Mesenchymal stem cell (in vitro differentiated cells and primary cell): ENCODE measurements at regions not wholly inside any gene's neighbourhood (a gene's known extent, or its start where the extent isn't known, plus 50 kb on each side); places are given as distances from the start of the nearest gene placed in this dataset.
"Not testable (repeated sequence)": the region's sequence is repeated elsewhere in the genome, so short reads cannot be mapped to it uniquely, and the experiment has no call there.

ENCODE experiments used
- DNase-seq: peaks from one replicate; pipeline ENCODE4 v3.0.0-alpha.2; 2013
- H2AFZ ChIP-seq: one replicate; pipeline ENCODE4 v1.6.1; 2013; ENCODE audit warnings: low read depth, mild to moderate bottlenecking, control low read depth, inconsistent platforms, low read length, moderate library complexity
- H2AK5ac ChIP-seq: 2 replicates; pipeline ENCODE4 v1.6.1; 2013; ENCODE audit warnings: low read length, moderate library complexity, mild to moderate bottlenecking, inconsistent platforms; ENCODE audit not compliant: severe bottlenecking
- H2BK120ac ChIP-seq: one replicate; pipeline ENCODE4 v1.6.1; 2013; ENCODE audit warnings: low read depth, mild to moderate bottlenecking, inconsistent platforms, low read length, moderate library complexity
- H2BK12ac ChIP-seq, 2 experiments: one replicate each; pipeline ENCODE4 v1.6.1; 2013; ENCODE audit warnings: inconsistent platforms in 2 of 2, low read length in 2 of 2, mild to moderate bottlenecking in 2 of 2, moderate library complexity in 2 of 2, control low read depth in 1 of 2
- H2BK15ac ChIP-seq: one replicate; pipeline ENCODE4 v1.6.1; 2013; ENCODE audit warnings: mild to moderate bottlenecking, low read depth, inconsistent platforms; ENCODE audit not compliant: poor library complexity, severe bottlenecking
- H2BK5ac ChIP-seq: 2 replicates; pipeline ENCODE4 v1.6.1; 2013; ENCODE audit warnings: low read depth, mild to moderate bottlenecking, low read length, control low read depth, inconsistent platforms; ENCODE audit not compliant: poor library complexity, severe bottlenecking
- H3K14ac ChIP-seq, 2 experiments: one replicate each; pipeline ENCODE4 v1.6.1; 2013; ENCODE audit warnings: inconsistent platforms in 2 of 2, low read length in 2 of 2, control low read depth in 1 of 2, mild to moderate bottlenecking in 1 of 2, moderate library complexity in 1 of 2
- H3K18ac ChIP-seq, 2 experiments: one replicate each; pipeline ENCODE4 v1.6.1; 2013; ENCODE audit warnings: inconsistent platforms in 2 of 2, low read length in 2 of 2, control low read depth in 1 of 2, low read depth in 1 of 2, mild to moderate bottlenecking in 1 of 2
- H3K23ac ChIP-seq, 2 experiments: one replicate each; pipeline ENCODE4 v1.6.1; 2013; ENCODE audit warnings: inconsistent platforms in 2 of 2, low read length in 2 of 2, mild to moderate bottlenecking in 2 of 2, moderate library complexity in 2 of 2, control low read depth in 1 of 2
- H3K27ac ChIP-seq: 2 replicates; pipeline ENCODE4 v1.5.1; 2013; ENCODE audit warnings: mild to moderate bottlenecking, moderate library complexity, low read length, control low read depth, inconsistent platforms; ENCODE audit not compliant: poor library complexity, severe bottlenecking
- H3K27me3 ChIP-seq, 2 experiments: 2 replicates each; pipeline versions ENCODE4 v1.6.1 to v1.7.0; 2013; ENCODE audit warnings: low read length in 2 of 2, mild to moderate bottlenecking in 2 of 2, moderate library complexity in 2 of 2, control low read depth in 1 of 2, inconsistent platforms in 1 of 2; ENCODE audit not compliant: control insufficient read depth in 1 of 2, insufficient read depth in 1 of 2
- H3K36me3 ChIP-seq, 2 experiments: 2 replicates each; pipeline versions ENCODE4 v1.6.1 to v1.7.0; 2013; ENCODE audit warnings: low read length in 2 of 2, control low read depth in 1 of 2, inconsistent platforms in 1 of 2, low read depth in 1 of 2, mild to moderate bottlenecking in 1 of 2; ENCODE audit not compliant: insufficient read depth in 2 of 2, control insufficient read depth in 1 of 2
- H3K4ac ChIP-seq, 2 experiments: one replicate each; pipeline ENCODE4 v1.6.1; 2013; ENCODE audit warnings: inconsistent platforms in 2 of 2, low read length in 2 of 2, mild to moderate bottlenecking in 2 of 2, moderate library complexity in 2 of 2, control low read depth in 1 of 2, low read depth in 1 of 2
- H3K4me1 ChIP-seq: 2 replicates; pipeline ENCODE4 v1.6.1; 2013; ENCODE audit warnings: low read depth, low read length, control low read depth; ENCODE audit not compliant: control insufficient read depth, insufficient read depth
- H3K4me2 ChIP-seq: 2 replicates; pipeline ENCODE4 v1.6.1; 2013; ENCODE audit warnings: low read length, mild to moderate bottlenecking, inconsistent platforms; ENCODE audit not compliant: poor library complexity, severe bottlenecking
- H3K4me3 ChIP-seq, 2 experiments: 2 replicates each; pipeline versions ENCODE4 v1.5.1 to v1.7.0; 2013; ENCODE audit warnings: low read length in 2 of 2, mild to moderate bottlenecking in 2 of 2, control low read depth in 1 of 2, low read depth in 1 of 2; ENCODE audit not compliant: insufficient read depth in 1 of 2
- H3K79me1 ChIP-seq: replicated peaks from 2 replicates; pipeline ENCODE4 v1.6.1; 2013; ENCODE audit warnings: mild to moderate bottlenecking, control low read depth, low read length, inconsistent platforms; ENCODE audit not compliant: poor library complexity, severe bottlenecking
- H3K9ac ChIP-seq: 2 replicates; pipeline ENCODE4 v1.7.0; 2013; ENCODE audit warnings: mild to moderate bottlenecking, low read length, moderate library complexity
- H3K9me3 ChIP-seq: 2 replicates; pipeline ENCODE4 v1.7.0; 2013; ENCODE audit warnings: mild to moderate bottlenecking, low read length; ENCODE audit not compliant: control insufficient read depth
- H4K8ac ChIP-seq: one replicate; pipeline ENCODE4 v1.6.1; 2013; ENCODE audit warnings: inconsistent platforms, mild to moderate bottlenecking, low read length, moderate library complexity
- H4K91ac ChIP-seq: one replicate; pipeline ENCODE4 v1.6.1; 2013; ENCODE audit warnings: mild to moderate bottlenecking, low read length, inconsistent platforms
- WGBS: methylation state at CpG from one replicate; pipeline ENCODE4 v1.1.7; 2013; ENCODE audit warnings: mixed read lengths; 5-methylcytosine and 5-hydroxymethylcytosine counted together

DNA sequence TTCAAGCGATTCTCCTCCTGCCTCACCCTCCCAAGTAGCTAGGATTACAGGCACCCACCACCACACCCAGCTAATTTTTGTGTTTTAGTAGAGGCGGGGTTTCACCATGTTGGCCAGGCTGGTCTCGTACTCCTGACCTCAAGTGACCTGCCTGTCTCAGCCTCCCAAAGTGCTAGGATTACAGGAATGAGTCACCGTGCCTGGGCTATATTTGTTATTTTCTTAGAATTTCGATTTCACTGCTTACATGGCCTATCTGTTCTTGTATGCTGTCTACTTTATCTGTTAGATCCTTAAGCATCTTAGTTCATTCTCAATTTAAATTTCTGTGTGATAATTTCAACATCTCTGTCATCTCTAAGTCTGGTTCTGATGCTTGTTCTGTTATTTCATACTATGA is 210.6 kb upstream of the NPY2R start:
- not testable (repeated sequence) for H4K8ac ChIP-seq, H4K91ac ChIP-seq, H2BK5ac ChIP-seq, H2BK15ac ChIP-seq, H2AK5ac ChIP-seq, DNase-seq, H3K36me3 ChIP-seq, H3K4ac ChIP-seq, H2AFZ ChIP-seq, H3K14ac ChIP-seq, H2BK12ac ChIP-seq, H3K9me3 ChIP-seq, H3K27ac ChIP-seq, H3K18ac ChIP-seq, H2BK120ac ChIP-seq, H3K4me2 ChIP-seq, H3K27me3 ChIP-seq, H3K4me1 ChIP-seq, H3K23ac ChIP-seq, H3K79me1 ChIP-seq
- WGBS = 53% methylated on average over 2 of the region's 5 CpGs
- Histone ChIP-seq H3K9ac (peak overlapping the region; percentile 65), H3K4me3 (peak overlapping the region in 1 of 2 experiments; percentile 5)

DNA sequence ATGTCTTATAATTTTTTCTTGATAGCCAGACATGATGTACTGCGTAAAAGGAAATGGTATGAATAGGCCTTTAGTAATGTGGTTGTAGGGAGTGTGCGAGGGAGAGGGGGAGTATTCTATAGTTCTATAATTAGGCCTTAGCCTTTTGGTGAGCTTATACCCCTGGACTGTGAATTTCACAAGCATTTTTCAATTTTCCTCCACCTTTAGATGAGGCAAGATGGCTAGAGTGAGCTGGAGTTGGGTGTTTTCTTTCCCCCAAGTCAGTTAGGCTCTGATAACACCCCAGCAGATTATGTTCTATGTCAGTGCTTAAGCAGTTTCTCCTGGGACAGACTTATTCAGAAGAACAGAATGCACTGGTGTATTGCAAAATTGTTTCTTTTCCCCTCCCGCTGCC is 210.2 kb upstream of the NPY2R start:
- DNase-seq = no peak
- 55% methylated on average over 2 of the region's 3 CpGs for WGBS
- Histone ChIP-seq H3K4me2 (no peak overlapping the region), H2BK5ac (no peak overlapping the region), H3K23ac (no peak overlapping the region), H4K91ac (no peak overlapping the region), H2AFZ (no peak overlapping the region), H3K27ac (no peak overlapping the region), H3K4me1 (no peaks in the 10 kb centered on the region), H2AK5ac (no peak overlapping the region), H3K36me3 (no peaks in the 10 kb centered on the region), H2BK15ac (no peak overlapping the region), H2BK120ac (no peak overlapping the region), H3K9me3 (no peaks in the 10 kb centered on the region), H2BK12ac (no peak overlapping the region), H3K14ac (no peak overlapping the region), H3K18ac (no peak overlapping the region), H3K79me1 (no peaks in the 10 kb centered on the region), H3K27me3 (no peaks in the 10 kb centered on the region), H4K8ac (no peak overlapping the region), H3K4me3 (peak overlapping the region in 1 of 2 experiments; percentile 5), H3K4ac (no peak overlapping the region), H3K9ac (peak overlapping the region; percentile 65)

DNA sequence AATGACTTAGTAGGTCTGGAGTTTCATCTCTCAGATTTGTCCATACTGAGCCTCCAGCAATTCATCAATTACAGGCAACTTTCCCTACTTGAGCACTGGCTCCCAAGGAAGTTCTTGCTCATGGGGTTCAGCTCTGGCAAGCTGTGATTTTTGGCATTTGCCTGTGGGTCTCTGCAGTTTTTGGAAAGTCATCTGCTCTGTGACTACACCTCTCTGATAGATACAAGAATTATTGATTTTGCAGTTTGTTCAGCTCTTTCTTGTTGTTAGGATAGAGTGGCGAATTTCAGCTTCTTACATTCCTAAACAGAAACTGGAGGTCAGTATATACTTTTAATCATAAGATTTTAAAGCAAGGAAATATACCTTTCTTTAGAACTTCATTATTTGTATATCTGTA is 209.7 kb upstream of the NPY2R start:
- Histone ChIP-seq H3K18ac (no peak overlapping the region), H3K4ac (no peak overlapping the region), H2AFZ (no peak overlapping the region), H2BK12ac (no peak overlapping the region), H3K4me3 (peak overlapping the region in 1 of 2 experiments; percentile 59), H3K4me2 (no peak overlapping the region), H3K14ac (no peak overlapping the region), H3K27me3 (no peaks in the 10 kb centered on the region), H3K79me1 (no peaks in the 10 kb centered on the region), H3K36me3 (no peaks in the 10 kb centered on the region), H3K23ac (no peak overlapping the region), H3K4me1 (no peaks in the 10 kb centered on the region), H2BK15ac (no peak overlapping the region), H2AK5ac (no peak overlapping the region), H3K9me3 (no peaks in the 10 kb centered on the region), H2BK120ac (no peak overlapping the region), H4K91ac (no peak overlapping the region), H3K27ac (no peak overlapping the region), H4K8ac (no peak overlapping the region), H2BK5ac (no peak overlapping the region), H3K9ac (peak overlapping the region; percentile 65)
- WGBS = no CpG with 5 or more reads among the region's 1 CpG
- no peak for DNase-seq

DNA sequence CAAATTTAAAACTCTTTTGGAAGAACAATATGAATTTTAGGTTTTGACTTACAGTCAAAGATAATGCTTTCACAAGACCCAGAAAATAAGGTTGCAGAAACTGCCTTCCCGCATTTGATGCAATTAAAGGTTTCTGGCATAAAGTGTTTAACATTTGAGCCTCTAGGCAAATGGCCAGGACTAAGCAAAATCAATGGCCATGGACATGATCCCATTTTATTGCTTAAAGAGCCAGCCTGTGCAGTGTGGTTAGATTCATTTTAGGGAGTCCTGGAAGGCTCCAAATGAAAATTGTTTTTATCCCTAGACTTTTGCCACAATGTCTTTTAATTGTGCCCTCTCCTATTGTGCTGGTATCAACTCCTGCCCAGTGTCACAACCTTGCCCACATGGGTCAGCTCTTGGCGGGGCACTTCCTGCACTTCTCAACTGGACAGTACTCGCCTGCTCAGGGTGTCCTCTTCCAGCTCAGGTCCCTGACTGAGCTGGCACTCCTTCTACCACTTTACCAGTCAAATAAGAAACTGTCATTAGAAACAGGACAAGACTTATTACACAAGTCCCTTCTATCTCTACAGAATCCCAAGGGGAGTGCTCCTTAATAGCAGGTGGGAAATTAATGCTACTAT is 208.4 kb upstream of the NPY2R start:
- Histone ChIP-seq H2BK15ac (no peak overlapping the region), H3K9me3 (no peaks in the 10 kb centered on the region), H3K27ac (no peak overlapping the region), H3K79me1 (no peaks in the 10 kb centered on the region), H3K4me2 (no peak overlapping the region), H3K9ac (peak overlapping the region; percentile 65), H3K27me3 (no peaks in the 10 kb centered on the region), H2BK5ac (no peak overlapping the region), H3K4me1 (no peaks in the 10 kb centered on the region), H2AFZ (no peak overlapping the region), H3K4me3 (peak overlapping the region in 1 of 2 experiments; percentile 59), H4K91ac (no peak overlapping the region), H3K36me3 (no peaks in the 10 kb centered on the region), H4K8ac (no peak overlapping the region), H2BK120ac (no peak overlapping the region), H2AK5ac (no peak overlapping the region), H3K23ac (no peak overlapping the region), H3K18ac (no peak overlapping the region), H2BK12ac (no peak overlapping the region), H3K14ac (no peak overlapping the region), H3K4ac (no peak overlapping the region)
- 75% methylated on average over 3 of the region's 3 CpGs for WGBS
- no peak for DNase-seq
